Limb (tissue), 2 donors: ENCODE measurements at regions not wholly inside any gene's neighbourhood (a gene's known extent, or its start where the extent isn't known, plus 50 kb on each side); places are given as distances from the start of the nearest gene placed in this dataset.

ENCODE experiments used
- DNase-seq, 2 donors: peaks; one replicate each; pipeline ENCODE4 v3.0.0-alpha.2; 2016; ENCODE audit errors: extremely low spot score in 2 of 2

DNA sequence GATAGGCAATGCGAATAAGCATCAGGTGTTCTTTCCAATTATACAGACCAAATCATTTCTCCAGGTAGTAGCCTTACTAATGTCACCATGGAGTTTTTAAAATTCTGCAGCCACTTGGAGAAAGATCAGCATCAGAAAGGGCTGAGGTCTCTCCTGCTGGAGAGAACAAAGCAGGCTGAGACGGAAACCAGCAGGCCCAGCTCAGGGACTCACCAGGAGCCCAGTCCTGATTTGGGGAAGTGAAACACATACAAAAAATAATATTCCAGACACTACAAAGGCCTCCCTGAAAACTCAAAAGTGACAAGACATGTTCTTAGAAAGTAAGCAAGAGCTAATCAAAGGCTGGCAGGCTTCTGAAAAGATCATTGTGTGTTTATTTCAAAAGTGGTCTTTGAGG, 207.1 kb upstream of the GHITM start:
- no peak for DNase-seq

DNA sequence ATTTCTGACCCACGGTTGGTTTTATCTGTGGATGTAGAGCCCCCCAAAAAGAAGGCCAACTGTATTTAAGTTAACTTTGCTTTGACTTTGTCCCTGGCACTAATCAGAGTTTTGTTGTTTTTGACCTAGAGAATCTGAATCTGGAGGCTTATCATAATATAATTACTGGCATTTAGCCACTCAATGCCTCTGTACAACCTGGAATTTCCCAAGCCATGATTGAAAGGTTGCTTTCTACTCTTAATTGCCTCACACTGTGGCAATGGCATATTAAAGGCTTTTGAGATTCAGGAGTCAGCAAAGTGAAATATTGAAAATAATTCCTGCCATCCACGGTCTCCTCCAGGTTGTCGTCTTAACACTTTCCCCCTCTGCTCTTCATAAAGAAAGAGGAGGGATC, 205.2 kb upstream of the GHITM start:
- no peak for DNase-seq

DNA sequence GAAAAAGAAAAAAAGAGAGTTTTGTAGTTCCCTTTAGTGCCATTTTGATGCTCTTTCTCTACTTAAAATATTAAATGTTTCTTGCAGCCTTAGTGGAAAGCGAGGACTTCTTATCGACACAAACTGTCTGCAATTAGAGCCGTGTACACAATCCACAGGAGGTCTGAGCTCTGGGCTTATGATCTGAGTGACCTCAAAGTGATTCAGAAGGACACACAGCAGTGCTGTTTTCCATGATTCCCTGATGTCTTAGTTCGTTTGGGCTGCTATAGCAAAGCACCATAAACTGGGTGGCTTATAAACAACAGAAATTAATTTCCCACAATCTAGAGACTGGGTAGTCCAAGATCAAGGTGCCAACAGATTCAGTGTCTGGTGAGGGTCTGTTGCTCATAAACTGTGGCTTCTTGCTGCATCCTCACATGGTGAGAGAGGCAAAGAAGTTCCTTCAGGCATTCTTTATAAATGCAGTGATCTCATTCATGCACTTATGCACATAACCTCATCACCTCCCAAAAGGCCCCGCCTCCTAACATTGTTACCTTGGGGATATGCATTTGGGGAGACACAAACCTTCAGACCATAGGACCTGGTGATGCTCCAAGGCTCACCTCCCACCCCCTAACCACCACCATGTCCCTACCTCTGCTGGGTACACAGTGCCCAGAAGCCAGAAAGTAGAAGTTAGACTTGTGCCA, 204.5 kb upstream of the GHITM start:
- no peak for DNase-seq

DNA sequence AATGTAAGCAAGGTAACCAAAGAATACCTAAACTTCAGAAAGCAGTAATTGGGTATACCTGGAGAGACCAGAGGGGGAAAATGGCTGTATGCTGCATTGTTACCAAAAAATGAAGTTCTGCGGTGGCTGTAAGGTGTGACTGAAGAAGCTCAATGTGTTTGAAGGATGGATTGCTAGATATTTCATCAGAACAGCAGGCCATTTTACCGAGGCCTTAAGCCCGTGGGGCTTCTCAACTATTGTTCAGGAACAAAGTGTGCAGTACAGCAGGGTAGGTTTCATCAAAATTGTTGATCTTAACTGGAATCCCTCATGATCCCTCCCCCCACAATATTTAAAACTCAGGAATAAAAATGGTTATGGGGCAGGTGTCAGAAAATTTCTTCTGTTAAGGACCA, 204.0 kb upstream of the GHITM start:
- no peak for DNase-seq

DNA sequence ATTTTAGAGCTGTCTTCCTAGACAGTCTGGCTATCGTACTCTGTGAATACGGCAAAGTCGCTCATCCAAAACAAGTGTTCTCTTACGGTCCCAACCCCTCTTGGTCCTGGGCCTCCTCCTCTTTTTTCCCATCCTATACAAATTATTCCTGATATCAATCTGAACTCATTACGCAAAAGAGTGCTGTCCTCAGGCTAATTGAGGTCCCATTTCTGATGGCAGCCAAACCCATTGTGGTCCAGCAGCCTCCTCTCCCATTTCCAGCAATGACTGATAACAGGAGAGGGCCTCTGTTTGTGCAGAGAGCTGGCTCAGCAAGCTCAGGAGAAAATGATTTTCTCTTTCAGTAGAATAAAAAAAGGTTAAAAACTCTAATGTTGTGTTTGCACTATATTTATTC, 203.4 kb upstream of the GHITM start:
- DNase-seq = no peak

DNA sequence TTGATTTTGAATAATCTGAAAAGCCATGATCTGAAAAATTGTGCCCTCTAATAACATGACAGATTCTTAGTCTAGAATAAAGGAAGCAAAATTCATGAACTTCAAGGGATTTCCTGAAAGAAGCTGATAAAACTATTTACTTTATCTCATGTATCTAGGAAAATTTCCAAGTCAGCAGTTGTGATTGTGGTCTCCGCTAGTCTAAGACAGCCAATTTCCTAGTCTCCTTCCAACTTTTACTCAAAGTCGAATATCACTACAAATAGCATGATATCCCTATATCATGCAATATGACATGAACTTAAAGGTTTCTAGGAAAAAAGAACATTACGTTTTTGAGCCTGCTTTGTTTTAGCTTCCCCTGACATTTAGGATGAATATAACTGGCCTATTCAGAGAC, 202.1 kb upstream of the GHITM start:
- no peak for DNase-seq

DNA sequence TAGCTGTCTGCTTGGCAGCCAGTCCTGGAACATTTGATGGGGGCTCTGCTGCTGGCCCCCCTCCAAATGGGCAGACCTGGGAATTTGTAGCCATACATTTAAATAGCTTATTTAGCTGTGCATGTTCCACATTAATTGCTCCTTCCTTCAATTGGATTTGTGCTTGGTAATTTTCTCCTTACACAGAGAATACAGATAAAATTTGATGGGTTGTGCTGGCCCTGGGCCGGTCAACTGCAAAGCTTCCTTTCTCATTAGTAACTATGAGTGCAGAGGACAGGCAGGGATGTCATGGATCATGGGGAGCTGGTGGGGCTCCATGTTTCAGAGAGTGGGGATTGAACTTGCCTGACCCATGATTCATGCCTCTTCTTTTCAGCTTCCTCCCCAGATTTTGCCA, 201.5 kb upstream of the GHITM start:
- no peak for DNase-seq

DNA sequence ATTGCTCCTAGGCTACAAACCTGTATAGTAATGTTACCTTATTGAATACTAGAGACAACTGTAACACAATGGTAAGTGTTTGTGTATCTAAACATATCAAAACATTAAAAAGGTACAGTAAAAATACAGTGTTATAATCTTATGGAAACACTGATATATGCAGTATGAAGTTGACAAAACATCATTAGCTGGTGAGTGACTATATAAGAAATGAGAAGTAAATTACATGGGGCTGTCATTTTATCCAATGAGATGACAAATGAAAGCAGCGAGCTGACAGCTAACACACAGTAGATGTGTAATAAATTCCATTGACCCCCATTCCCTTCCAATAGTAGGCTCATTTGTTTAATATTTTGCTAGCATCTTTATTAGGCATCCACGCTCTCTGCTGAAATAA, 198.1 kb upstream of the GHITM start:
- no peak for DNase-seq

DNA sequence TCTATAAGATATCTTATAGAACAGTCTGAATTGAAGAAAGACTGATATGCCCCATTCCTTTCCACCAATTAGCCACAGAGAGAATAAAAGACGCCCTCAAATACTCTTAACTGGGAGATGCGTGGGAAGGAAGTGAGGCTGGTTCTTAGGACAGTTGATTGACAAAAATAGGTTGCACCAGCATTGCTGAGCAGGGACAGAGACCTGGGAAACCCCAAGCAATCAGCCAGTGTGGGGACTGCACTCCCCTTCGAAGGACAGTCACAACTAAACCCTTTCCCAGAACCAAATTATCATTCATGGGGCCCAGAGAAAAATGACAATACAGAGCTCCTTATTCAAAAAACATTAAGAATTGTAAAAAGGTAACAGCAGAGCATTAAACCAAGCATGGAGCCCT, 196.9 kb upstream of the GHITM start:
- DNase-seq = no peak

DNA sequence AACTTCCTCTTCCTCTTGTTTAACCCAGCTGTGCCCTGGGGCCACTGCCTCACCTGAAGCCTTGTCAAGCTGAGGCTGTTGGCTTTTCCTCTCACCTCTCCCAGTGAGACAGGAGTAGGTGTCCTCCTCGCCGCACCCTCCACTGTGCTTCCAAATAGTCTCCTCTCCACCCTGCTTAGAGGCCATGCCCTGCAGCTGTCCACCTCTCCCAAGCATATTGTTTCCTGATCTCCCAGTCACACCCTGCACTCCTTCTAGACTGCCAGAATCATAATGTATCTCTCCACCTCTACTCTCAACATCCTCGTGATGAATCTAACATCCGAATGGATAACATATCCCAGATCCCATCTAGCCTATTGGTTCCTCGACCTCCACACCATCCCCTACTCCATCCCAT, 196.3 kb upstream of the GHITM start:
- DNase-seq = no peak

DNA sequence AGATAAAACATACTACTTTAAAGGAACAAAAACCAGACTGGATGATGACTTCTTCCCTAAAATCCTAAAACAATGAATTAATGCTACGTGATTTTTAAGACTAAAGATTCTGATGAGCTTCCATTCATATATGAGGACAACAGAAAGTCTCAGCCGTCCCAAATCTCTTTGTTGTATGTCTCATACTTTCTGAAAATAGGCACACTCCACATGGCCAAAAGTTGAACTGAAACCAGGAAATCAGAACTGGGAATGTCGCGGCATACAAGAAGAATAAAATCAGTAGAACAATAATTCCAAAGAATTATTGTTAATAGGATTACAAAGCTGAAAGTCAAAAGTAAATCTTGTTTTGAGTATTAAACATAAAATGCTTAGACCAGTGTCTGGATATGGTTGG, 195.4 kb upstream of the GHITM start:
- DNase-seq = no peak

DNA sequence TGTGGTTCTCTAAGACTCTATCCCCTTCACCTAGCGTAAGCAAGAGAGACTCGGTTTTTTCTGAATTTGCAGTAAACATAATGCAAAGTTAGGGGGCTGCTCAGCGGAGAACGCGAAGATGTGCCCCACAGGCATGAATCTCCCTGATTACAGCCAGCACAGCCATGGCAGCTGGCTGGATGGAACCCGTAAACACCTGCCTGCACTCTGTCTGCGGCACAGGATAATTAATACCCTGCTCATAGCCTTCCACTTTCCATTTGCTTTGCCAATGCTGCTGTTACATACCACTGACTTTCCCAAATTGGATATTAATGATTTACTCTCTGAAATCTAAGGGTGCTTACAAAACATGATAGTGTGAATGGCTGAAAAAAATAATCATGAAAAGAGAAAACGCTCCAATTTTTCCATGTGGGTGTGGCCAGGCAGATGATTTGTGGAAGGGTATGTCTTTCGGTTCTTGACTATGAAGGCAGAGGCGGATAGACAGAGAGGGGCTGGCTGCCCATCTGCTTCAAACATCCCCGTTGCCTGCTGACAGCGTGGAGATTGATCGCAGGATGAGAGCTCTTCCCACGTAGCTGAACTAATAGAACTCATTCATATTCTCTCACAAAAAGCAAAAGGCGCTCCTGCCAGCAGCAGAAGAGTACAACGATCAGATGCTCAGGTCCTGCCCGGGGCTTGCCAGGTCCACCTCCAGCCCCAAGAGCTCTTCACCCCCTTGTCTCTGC, 193.2 kb upstream of the GHITM start:
- DNase-seq = no peak

DNA sequence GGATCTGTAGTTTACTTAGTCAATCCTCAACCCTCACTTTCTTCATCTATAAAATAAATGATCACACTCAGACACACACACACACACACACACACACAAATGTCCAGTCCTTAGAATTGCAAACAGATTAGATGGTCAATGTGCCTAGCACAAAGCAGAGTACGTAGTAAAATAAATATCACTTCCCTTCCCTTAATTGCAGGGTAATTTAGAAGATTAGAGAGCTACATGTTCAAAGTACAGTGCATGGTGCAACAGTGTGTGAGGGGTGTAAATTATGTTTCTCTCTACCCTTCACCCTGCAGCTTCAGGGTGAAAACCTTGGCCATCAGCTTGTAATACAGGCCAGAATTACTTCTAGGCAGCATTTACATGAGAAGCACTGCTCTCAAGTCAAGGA, 187.0 kb upstream of the GHITM start:
- no peak for DNase-seq

DNA sequence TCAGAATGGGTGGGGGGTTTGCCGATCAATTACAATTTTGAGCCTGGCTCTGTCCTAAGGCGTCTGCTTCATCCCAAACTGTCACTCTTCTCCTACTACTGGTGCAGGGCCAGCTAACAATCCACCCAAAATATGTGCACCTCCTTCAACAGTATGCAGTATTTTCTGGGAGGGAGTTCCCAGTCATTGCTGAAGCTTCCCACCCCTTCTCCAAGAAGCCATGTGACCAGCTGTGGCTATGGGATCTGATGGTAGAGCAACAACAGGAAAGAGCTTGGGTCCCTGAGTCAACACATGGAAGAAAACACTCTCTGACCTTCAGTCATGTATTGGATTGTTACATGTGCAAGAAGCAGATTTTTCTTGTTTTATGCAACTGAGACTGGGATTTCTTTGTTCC, 185.7 kb upstream of the GHITM start:
- no peak for DNase-seq

DNA sequence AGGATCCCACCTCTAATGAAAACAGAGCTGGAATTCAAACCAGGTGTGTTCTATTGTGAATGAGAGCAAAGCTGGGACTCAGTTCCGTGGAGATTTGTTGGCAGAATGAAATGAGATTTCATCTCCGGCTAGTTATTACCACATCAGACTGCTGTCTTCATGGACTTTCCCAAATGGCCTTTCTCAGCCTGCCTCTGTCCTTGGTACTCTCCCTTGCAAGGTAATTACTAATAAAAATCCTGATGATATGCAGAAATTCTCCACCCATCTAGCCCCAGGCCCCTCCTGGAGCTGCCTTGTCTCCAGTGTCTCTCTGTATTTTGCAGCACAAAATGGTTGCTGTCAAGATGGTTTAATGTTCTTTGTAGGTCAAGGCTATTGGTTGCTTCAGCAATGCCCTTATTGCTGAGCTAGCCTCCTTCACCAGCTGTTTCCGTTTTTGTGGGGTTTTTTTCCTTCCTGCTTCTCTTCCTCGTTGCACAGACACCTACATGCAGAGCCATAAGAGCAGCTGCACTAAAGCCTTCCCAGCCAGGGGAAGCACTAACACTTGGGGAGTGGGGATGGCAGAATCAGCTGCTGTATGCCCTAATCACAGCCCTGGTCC, 185.0 kb upstream of the GHITM start:
- DNase-seq = no peak

DNA sequence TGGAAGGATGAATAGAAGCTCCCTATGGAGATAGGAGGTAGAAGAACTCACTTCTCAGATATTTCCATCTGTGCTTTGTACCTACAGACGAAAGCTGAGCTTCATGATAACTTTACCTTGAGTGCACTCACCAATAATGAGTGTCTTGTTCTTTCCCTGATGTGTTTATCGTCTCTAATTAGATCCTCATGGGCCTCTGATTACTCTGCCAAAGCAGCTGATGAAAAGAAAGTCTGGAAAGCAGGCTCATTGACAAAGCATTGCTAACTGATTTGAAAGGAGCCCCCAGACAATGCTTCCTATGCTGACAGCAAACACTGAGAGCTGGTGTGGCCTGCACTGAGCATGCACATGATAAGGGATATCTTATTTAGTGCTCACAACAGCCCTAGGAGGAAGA, 183.9 kb upstream of the GHITM start:
- no peak for DNase-seq

DNA sequence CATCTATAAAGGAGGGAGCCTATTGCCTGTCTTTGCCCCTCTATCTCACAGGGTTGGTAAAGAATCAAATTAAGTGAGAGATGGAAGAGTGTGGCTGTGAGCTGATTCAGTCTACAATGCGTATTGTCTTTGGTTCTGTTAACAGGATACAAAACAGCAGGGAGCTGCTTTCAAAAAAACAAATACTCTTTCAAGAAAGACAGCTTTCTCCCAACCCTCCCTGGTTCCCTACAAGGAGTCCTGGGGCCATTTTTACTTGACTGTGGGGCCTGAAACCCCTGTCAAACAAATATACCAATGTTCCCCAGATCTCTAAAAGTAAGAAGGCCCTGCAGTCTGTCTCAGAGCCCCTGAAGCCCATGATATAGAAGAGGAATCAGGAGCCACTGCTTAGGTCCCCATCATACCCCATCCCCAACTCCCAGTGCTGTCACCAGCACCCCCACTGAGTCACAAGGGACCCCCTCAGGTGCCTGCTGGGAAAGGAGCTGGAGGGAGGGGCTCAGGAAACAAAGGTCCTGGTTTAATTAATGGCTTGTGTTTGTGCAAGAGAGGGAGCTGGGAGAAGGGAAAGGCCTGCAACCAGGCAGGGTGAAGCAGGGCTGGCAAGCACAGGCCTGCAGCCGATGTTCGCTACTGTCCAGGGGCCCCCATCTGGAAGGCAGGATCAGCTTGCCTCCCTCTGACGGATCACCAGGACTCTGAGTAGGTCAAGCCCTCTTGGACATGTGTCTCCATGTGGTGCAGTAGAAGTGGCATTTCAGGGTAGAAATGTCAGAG, 182.0 kb upstream of the GHITM start:
- no peak for DNase-seq

DNA sequence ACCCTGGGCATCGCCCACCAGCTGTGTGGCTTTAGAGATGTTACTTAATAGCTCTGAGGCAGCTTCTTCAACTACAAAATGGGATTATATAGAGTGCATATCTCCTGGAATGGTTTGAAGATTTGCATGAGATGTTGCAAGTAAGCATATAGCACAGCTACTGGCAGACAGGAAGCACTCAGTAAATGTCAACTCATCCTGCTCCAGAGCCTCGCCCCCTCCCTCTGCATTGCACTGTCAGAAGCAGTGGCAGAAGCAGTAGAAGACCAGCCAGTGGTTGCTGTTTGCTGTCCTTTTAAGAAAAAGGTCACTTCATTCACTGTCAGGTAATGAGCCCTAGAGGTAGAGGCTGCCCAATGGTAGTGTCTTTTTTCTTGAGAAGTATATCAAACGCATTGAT, 180.0 kb upstream of the GHITM start:
- DNase-seq = no peak

DNA sequence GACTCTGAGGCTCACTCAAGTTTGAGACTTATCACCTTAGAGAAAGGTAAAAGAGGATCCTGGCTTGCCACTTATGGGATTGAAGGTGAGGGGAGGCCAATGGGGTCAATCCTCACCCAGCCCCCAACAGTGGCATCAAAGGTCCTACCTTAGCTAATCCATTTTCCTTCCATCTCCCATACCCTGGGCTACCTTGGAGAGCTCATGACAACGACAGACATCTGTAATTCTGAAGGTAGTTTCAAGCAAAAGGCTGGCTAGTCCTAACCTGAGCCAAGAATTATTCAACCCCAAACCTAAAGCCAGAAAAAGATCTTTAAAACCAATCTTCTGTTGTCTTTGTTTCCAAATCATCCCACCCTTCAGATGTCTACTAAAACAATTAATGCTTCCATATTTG, 179.2 kb upstream of the GHITM start:
- no peak for DNase-seq

DNA sequence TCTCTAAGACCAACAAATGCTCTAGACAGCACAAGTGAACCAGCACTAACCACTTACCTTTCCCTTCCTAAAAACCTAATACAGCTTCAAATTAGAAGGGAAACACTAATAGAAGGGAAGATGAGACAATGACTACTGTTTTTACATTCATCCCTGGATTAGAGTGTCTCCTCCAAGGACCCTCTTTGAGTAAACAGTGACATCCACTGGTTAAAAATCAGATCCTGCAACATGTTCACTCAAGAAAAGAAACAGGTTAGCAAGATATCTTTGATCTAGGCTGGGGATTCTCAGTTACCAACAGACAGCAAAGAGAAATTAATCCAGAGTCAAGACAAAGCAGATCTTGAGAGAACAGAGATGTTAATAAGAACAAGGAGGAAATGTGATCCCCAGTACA, 177.7 kb upstream of the GHITM start:
- DNase-seq = no peak

DNA sequence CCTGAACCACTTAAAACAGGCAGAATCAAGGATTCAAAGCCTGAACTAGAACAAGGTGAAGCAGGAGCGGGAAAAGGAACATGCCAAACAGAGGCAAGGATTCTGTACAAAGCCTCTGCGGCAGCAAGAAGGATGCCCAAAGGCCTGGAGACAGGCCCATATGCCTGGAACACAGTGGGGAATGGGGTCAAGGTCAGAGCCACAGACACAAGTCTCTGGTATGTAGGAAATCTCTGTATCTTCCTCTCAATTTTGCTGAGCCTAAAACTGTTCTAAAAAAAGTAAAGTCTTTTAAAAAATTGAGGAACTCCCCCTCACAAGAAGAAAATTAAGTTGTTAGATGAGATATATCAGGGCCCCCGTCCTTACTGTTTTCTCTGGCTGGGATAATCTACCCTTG, 175.9 kb upstream of the GHITM start:
- DNase-seq = no peak

DNA sequence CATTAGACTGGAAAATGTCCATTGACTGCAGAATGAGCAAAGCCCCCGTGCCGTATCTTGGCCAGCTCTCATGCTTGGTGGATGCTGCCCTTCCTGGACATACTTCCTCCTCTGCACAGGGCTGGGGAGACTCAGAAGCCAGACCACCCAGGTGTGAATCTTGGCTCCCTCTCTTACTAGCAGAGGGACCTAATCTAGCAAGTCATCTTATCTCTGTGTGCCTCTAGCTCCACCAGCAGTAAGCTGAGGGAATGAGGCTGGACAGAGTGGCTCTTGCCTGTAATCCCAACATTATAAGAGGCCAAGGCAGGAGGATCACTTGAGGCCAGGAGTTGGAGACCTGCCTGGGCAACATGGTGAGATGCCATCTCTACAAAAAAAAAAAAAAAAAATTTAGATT, 173.8 kb upstream of the GHITM start:
- DNase-seq = no peak
